NB4 (cell line): ENCODE measurements at regions not wholly inside any gene's neighbourhood (a gene's known extent, or its start where the extent isn't known, plus 50 kb on each side); places are given as distances from the start of the nearest gene placed in this dataset.
"Not testable (repeated sequence)": the region's sequence is repeated elsewhere in the genome, so short reads cannot be mapped to it uniquely, and the experiment has no call there.

ENCODE experiments used
- DNase-seq: peaks from one replicate; pipeline ENCODE4 v3.0.0; 2010; ENCODE audit warnings: low read depth
- H3K4me3 ChIP-seq: one replicate; pipeline ENCODE4 v1.5.1; 2011; ENCODE audit warnings: mild to moderate bottlenecking, low read depth, low read length, moderate library complexity
- MAX ChIP-seq: IDR thresholded peaks from 2 replicates; pipeline ENCODE4 v1.6.1; 2011; ENCODE audit warnings: low read depth, low read length
- MYC ChIP-seq: IDR thresholded peaks from 2 replicates; pipeline ENCODE4 v1.6.1; 2011; ENCODE audit warnings: low read depth, low read length
- POLR2A ChIP-seq: IDR thresholded peaks from 2 replicates; pipeline ENCODE4 v1.6.1; 2011; ENCODE audit warnings: mild to moderate bottlenecking; ENCODE audit not compliant: insufficient read length; ENCODE audit errors: extremely low read depth
- TF ChIP-seq, protein P1 (sequence below): IDR thresholded peaks from one replicate; pipeline ENCODE4 v1.5.1; 2012; ENCODE audit warnings: low read depth, low read length

GRCh38 chr3:168684519-168684918 lies 588.8 kb upstream of the GOLIM4 start:
- TF ChIP-seq, protein P1, sequence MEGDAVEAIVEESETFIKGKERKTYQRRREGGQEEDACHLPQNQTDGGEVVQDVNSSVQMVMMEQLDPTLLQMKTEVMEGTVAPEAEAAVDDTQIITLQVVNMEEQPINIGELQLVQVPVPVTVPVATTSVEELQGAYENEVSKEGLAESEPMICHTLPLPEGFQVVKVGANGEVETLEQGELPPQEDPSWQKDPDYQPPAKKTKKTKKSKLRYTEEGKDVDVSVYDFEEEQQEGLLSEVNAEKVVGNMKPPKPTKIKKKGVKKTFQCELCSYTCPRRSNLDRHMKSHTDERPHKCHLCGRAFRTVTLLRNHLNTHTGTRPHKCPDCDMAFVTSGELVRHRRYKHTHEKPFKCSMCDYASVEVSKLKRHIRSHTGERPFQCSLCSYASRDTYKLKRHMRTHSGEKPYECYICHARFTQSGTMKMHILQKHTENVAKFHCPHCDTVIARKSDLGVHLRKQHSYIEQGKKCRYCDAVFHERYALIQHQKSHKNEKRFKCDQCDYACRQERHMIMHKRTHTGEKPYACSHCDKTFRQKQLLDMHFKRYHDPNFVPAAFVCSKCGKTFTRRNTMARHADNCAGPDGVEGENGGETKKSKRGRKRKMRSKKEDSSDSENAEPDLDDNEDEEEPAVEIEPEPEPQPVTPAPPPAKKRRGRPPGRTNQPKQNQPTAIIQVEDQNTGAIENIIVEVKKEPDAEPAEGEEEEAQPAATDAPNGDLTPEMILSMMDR, result no peak
- TF ChIP-seq MYC, result no peak
- no peak for TF ChIP-seq MAX
- TF ChIP-seq POLR2A, result no peak
- H3K4me3 ChIP-seq, result no peak overlapping the region
- DNase-seq, result no peak

DNA sequence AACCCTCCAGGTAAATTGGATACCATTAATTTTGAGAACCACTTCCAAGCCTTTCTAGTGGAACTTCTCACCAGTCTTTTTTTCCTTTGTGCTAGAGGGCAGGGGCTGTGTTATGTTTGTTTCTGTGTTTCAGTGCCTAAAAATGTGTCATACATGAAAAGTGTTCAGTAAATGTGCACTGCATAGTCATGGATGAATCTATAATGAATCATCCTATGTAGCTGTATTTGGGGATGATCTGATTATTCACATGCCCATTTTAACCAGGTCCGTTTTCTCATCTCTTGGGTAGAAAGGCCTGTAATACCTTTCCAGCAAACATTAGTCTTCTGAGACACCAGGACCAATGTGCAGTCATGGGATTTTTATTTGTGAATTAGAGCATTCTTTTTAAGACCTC lies 583.0 kb upstream of the GOLIM4 start:
- H3K4me3 ChIP-seq, result no peak overlapping the region
- DNase-seq, result no peak
- no peak for TF ChIP-seq MAX
- TF ChIP-seq POLR2A, result no peak
- TF ChIP-seq, protein P1, result no peak
- TF ChIP-seq MYC, result no peak

- TF ChIP-seq MAX, result no peak
- no peak for TF ChIP-seq POLR2A
- TF ChIP-seq MYC, result no peak
- TF ChIP-seq, protein P1, result no peak
- DNase-seq, result no peak
- no peak overlapping the region for H3K4me3 ChIP-seq
Observed at GRCh38 chr3:168671091-168671490, 575.4 kb upstream of the GOLIM4 start.

DNA sequence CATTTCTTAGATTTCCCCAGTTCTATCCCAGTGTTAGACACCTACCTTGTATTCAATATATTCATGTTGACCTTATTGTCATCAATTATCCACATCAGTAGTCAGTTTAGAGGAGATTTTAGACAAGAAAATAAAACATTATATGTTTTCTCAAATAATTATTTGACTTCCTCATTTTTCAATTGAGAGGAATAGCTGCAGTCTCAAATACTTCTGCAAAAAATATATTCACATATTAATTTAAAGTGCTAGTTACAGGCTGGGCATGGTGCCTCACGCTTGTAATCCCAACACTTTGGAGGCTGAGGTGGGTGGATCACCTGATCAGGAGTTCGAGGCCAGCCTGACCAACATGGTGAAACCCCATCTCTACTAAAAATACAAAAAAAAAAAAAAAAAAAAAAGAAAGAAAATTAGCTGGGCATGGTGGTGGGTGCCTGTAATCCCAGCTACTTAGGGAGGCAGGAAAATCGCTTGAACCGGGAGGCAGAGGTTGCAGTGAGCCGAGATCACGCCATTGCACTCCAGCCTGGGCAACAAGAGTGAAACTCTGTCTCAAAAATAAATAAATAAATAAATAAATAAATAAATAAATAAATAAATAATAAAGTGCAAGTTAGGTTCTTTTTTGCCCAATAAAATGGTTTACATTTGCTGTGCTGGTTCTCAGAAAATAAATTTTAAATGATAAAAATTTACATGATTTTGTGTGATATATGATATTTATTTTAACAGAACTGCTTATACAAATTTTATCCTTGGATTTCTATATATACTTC lies 565.3 kb upstream of the GOLIM4 start:
- DNase-seq, H3K4me3 ChIP-seq: not testable (repeated sequence)

DNA sequence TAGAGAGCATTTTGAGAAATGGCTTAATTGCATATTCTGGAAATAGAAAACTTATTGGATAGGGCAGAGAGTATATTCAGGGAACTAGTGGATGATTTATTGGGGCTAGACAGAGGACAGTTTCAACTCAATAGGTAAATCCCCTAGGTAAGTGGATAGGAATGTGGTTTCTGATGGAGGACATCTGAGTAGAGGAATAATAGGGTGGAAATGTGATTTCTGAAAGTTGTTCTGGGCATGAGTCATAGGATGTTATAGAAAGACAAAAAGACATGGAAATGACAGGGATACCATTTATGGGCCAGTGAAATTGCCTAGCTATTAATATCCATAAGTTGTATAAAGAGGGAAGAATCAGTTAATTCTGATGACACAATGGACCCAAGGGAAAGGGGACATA lies 563.3 kb upstream of the GOLIM4 start:
- TF ChIP-seq, protein P1, result no peak
- TF ChIP-seq POLR2A (no peak), MAX (no peak), MYC (no peak)
- no peak overlapping the region for H3K4me3 ChIP-seq
- DNase-seq, result no peak

DNA sequence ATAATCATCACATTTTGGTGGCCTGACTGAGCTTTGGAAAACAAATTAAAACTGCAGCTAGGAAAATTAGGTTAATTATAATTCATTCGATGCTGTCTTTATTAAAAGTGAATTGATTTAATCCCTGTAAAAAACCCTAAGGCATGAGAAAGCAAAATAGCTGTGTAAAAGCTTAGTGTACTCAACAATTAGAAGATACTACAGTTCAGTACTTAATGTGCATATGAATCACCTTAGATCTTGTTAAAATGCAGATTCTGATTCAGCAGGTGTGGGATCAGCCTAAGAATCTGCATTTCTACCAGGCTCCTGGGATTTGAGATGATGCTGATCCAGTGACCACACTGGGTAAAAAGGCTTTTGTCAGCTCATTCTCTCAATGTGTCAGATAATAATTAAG lies 559.9 kb upstream of the GOLIM4 start:
- no peak overlapping the region for H3K4me3 ChIP-seq
- DNase-seq, result no peak
- TF ChIP-seq POLR2A (no peak), MYC (no peak), MAX (no peak)
- TF ChIP-seq, protein P1, result no peak
